ENCODE measurements at regions not wholly inside any gene's neighbourhood (a gene's known extent, or its start where the extent isn't known, plus 50 kb on each side); places are given as distances from the start of the nearest gene placed in this dataset.

GRCh38 chr12:5375547-5376295 is 56.2 kb upstream of the NTF3 start:
- H3K4me3 ChIP-seq (ENCODE audit: low read depth in 1 of 3, low read length in 3 of 3) = no peak overlapping the region
- H3K27me3 ChIP-seq (ENCODE audit: control insufficient read depth in 4 of 4, insufficient read depth in 4 of 4, low read length in 3 of 4) = no peaks in the 10 kb centered on the region
- no peak for TF ChIP-seq FOXA2 (IDR thresholded peaks at IDR 0.05)
- TF ChIP-seq RXRA (IDR thresholded peaks at IDR 0.05) = no peak
- TF ChIP-seq, protein P1, sequence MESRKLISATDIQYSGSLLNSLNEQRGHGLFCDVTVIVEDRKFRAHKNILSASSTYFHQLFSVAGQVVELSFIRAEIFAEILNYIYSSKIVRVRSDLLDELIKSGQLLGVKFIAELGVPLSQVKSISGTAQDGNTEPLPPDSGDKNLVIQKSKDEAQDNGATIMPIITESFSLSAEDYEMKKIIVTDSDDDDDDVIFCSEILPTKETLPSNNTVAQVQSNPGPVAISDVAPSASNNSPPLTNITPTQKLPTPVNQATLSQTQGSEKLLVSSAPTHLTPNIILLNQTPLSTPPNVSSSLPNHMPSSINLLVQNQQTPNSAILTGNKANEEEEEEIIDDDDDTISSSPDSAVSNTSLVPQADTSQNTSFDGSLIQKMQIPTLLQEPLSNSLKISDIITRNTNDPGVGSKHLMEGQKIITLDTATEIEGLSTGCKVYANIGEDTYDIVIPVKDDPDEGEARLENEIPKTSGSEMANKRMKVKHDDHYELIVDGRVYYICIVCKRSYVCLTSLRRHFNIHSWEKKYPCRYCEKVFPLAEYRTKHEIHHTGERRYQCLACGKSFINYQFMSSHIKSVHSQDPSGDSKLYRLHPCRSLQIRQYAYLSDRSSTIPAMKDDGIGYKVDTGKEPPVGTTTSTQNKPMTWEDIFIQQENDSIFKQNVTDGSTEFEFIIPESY (IDR thresholded peaks at IDR 0.05) = no peak
- TF ChIP-seq REST (IDR thresholded peaks at IDR 0.05) = no peak
- TF ChIP-seq FOXA1 (IDR thresholded peaks at IDR 0.05) = no peak
- no peak for TF ChIP-seq NR2F2 (IDR thresholded peaks at IDR 0.05)
- TF ChIP-seq HNF4A (conservative IDR thresholded peaks at IDR 0.05) = no peak
- TF ChIP-seq RAD21 (IDR thresholded peaks at IDR 0.05) = no peak
- no peak for TF ChIP-seq YY1 (IDR thresholded peaks at IDR 0.05)
- TF ChIP-seq EGR1 (IDR thresholded peaks at IDR 0.05; ENCODE audit: low read depth in 2 of 2) = no peak
- TF ChIP-seq, protein P2, sequence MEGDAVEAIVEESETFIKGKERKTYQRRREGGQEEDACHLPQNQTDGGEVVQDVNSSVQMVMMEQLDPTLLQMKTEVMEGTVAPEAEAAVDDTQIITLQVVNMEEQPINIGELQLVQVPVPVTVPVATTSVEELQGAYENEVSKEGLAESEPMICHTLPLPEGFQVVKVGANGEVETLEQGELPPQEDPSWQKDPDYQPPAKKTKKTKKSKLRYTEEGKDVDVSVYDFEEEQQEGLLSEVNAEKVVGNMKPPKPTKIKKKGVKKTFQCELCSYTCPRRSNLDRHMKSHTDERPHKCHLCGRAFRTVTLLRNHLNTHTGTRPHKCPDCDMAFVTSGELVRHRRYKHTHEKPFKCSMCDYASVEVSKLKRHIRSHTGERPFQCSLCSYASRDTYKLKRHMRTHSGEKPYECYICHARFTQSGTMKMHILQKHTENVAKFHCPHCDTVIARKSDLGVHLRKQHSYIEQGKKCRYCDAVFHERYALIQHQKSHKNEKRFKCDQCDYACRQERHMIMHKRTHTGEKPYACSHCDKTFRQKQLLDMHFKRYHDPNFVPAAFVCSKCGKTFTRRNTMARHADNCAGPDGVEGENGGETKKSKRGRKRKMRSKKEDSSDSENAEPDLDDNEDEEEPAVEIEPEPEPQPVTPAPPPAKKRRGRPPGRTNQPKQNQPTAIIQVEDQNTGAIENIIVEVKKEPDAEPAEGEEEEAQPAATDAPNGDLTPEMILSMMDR (IDR thresholded peaks at IDR 0.05; ENCODE audit: low read depth, low read length, missing input control) = no peak
- no peak for TF ChIP-seq JUND (IDR thresholded peaks at IDR 0.05)
- TF ChIP-seq HNF4G (IDR thresholded peaks at IDR 0.05) = no peak
- TF ChIP-seq SP1 (IDR thresholded peaks at IDR 0.05) = no peak
- H3K4me1 ChIP-seq (ENCODE audit: control insufficient read depth in 4 of 4, insufficient read depth in 4 of 4, low read length in 3 of 4) = no peaks in the 10 kb centered on the region
- 86% methylated on average over 5 of the region's 5 CpGs for WGBS
- H3K27ac ChIP-seq (ENCODE audit: low read depth in 1 of 2, low read length in 2 of 2) = no peak overlapping the region
- no peaks in the 10 kb centered on the region for H3K36me3 ChIP-seq (ENCODE audit: control insufficient read depth in 4 of 4, insufficient read depth in 3 of 4, low read depth in 1 of 4, low read length in 3 of 4)
- H3K9ac ChIP-seq (ENCODE audit: low read depth in 1 of 2, low read length in 2 of 2) = no peak overlapping the region
- H3K9me3 ChIP-seq (ENCODE audit: control insufficient read depth in 4 of 4, low read length in 3 of 4) = no peaks in the 10 kb centered on the region
- DNase-seq (ENCODE audit: low spot score) = no peak

DNA sequence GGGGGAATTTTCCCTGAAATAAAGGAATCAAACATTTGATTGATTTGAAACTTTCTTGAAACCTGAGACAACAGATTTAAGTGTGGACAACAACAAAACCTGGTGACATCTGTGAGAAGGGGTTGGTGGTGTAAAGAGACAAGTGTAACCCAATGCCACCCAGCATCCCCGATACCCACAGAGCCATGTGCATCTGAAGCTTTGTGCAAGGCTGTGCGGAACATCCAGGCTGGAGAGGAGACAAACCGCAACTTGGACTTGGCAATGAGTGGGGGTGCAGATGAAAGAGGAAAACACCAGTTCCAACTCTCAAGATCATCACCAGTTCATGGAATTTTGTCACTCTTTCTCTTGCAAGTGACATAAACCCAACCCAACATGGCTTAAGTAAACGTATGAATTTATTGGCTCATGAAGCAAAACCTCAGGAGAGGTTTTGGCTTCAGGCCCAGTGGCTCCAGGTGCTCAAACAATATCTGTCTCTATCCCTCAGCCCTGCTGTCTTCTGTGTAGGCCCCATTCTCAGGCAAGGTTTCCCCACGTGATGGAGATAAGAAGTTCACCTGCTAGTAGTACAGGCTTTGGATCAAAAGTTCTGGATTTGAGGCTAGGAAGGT is 55.2 kb upstream of the NTF3 start:
- no peak overlapping the region for H3K27ac ChIP-seq (ENCODE audit: low read depth in 1 of 2, low read length in 2 of 2)
- H3K36me3 ChIP-seq (ENCODE audit: control insufficient read depth in 4 of 4, insufficient read depth in 3 of 4, low read depth in 1 of 4, low read length in 3 of 4) = no peaks in the 10 kb centered on the region
- WGBS = 76% methylated on average over 5 of the region's 5 CpGs
- no peak overlapping the region for H3K4me3 ChIP-seq (ENCODE audit: low read depth in 1 of 3, low read length in 3 of 3)
- no peaks in the 10 kb centered on the region for H3K27me3 ChIP-seq (ENCODE audit: control insufficient read depth in 4 of 4, insufficient read depth in 4 of 4, low read length in 3 of 4)
- no peaks in the 10 kb centered on the region for H3K4me1 ChIP-seq (ENCODE audit: control insufficient read depth in 4 of 4, insufficient read depth in 4 of 4, low read length in 3 of 4)
- no peak for TF ChIP-seq FOXA1 (IDR thresholded peaks at IDR 0.05)
- no peak for TF ChIP-seq NR2F2 (IDR thresholded peaks at IDR 0.05)
- no peak for TF ChIP-seq HNF4G (IDR thresholded peaks at IDR 0.05)
- TF ChIP-seq, protein P2 (IDR thresholded peaks at IDR 0.05; ENCODE audit: low read depth, low read length, missing input control) = no peak
- no peak for TF ChIP-seq ATF3 (IDR thresholded peaks at IDR 0.05)
- TF ChIP-seq, protein P1 (IDR thresholded peaks at IDR 0.05) = no peak
- no peak for TF ChIP-seq HNF4A (conservative IDR thresholded peaks at IDR 0.05)
- TF ChIP-seq FOXA2 (IDR thresholded peaks at IDR 0.05) = no peak
- TF ChIP-seq YY1 (IDR thresholded peaks at IDR 0.05) = no peak
- no peaks in the 10 kb centered on the region for H3K9me3 ChIP-seq (ENCODE audit: control insufficient read depth in 4 of 4, low read length in 3 of 4)
- no peak overlapping the region for H3K9ac ChIP-seq (ENCODE audit: low read depth in 1 of 2, low read length in 2 of 2)
- DNase-seq (ENCODE audit: low spot score) = no peak
